GM18498 (cell line): ENCODE measurements at regions not wholly inside any gene's neighbourhood (a gene's known extent, or its start where the extent isn't known, plus 50 kb on each side); places are given as distances from the start of the nearest gene placed in this dataset.

Experiments
- ATAC-seq: cut with Tn5 transposase; IDR thresholded peaks from one replicate; pipeline ENCODE4 v1.9.1; 2021; ENCODE audit warnings: mild to moderate bottlenecking, moderate library complexity; ENCODE audit not compliant: unreplicated experiment

DNA sequence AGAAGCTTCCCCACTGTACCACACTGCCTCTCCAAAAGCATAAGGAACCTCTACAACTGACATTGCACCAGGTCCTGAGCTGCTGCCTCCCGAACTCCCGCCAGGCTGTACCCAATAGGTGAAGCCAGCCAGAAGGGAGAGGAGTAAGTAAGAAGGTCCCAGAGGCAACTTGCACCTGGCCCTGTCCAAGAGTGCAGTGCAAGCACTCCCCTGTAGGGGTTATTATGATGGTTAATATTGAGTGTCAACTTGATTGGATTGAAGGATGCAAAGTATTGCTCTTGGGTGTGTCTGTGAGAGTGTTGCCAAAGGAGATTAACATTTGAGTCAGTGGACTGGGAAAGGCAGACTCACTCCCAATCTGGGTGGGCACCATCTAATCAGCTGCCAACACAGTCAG, 879.3 kb upstream of the SLIT2 start:
- no peak for ATAC-seq

DNA sequence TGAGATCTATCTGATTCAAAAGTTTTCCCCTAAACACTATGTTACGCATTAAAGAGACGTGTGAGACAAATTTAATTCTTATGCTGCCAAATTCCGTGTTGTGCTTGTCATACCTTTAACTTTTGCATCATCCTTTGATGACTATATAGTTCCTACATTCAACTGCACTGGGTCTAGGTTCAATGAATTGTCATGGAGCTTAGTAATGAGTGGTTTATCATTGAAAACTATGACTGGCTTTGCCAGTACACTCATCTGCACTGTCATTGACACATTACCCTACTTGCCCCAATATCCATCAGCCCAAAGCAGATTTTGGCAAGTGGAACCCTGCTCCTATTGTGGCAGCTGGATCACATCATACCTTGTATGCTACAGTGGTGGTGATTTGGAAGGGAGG, 882.9 kb upstream of the SLIT2 start:
- ATAC-seq, result no peak

DNA sequence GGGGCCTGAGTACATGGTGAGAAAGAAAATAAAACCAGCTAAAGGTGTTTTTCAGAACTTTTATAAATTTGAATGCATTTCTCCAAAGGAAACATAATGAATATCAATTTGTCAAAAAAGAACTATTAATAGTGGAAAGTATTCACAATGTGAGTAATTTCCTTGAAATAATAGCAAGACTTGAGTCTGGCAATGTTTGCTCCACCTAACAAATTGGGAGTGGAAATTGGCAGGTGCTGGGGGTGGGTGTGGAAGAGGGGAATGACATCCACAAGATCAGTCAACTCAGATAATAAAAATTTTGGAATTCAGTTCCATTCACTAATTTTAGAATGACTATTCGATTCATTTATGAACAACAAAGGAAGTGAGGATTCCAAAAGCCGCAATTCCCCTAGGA, 884.8 kb upstream of the SLIT2 start:
- no peak for ATAC-seq

DNA sequence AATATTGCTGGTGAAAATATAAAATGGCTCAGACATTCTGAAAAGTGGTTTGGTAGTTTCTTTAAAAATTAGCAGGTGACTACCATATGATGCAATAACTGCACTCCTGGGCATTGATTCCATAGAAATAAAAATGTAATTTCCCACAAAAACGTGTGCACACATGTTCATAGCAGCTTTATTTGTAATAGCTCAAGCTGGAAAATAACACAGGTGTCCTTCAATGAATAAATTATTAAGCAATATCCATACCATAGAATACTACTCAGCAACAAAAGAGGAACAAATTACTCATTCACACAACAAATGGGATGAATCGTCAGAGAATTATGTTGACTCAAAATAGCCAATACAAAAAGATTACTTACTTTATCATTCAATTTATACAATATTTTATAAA, 893.7 kb upstream of the SLIT2 start:
- no peak for ATAC-seq

DNA sequence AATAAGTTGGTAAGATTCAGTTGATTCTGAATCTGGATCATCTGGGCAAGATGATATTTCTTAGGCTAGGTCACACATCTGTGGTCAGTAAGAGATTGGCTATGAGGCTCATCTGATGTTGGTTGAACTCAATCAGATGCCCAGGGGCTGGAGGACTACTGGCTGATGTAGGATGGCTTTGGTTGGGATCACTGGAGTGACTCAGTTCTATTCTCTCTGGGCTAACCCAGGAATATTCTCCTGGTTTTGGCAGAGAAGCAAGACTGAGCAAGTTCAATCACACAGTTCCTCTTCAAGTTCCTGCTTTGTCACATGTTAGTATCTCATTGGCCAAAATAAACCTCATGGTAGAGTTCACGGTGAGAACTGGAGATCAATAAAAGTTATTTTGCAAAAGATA, 902.3 kb upstream of the SLIT2 start:
- ATAC-seq, result no peak

DNA sequence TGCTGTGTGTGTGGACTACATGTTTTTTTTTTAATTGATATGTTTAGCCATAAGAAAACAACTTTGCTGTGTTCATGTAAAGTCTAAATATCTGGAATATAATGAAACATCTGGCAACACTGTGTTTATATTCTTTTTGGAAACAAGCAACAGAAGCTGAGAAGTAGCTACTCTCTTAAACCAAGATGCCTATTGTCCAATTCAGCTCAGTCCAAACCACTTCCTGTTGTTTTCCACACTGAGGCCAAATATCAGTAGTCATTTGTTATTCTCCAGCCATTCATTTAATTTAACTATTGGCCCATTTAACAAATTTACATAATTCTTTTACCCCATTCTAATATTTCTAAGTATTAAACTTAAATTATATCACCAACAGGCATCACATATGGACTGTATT, 903.0 kb upstream of the SLIT2 start:
- ATAC-seq, result no peak

DNA sequence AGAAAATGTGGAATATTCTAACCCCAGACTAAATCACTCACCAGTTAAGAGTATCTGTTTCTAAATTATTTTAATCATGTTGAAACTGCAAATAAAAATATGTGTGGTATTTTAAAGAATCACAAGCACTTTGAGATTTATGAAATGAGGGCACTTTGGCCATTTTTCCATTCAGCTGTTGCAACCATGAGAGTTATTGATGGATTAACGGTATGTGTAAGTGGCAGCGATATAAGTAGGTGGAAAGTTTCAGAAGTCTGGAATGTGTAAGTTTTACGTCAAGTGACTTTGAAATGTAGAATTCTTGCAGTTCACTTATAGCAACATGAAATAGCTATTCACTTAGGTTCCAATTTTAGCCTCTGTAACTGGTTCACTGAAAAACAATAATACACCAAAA, 905.1 kb upstream of the SLIT2 start:
- ATAC-seq, result no peak

DNA sequence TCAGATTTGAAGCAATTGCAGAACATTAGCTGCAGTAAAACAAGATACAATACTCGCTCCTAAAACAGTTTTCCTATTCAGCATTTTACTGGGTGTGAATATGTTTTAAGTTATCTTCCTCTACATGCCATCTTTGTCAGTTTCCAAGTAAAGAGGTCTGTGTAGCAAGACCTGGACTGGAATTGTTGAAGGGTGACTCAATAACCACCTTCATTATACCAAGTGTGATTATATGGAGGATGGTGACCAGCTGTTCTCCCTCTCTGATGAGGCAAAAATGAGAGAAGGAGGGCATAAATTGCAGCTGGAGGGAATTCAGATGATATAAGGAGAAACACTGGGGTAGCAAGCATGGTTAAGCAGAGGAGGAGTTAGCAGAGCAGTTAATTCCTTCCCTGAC, 922.1 kb upstream of the SLIT2 start:
- no peak for ATAC-seq

DNA sequence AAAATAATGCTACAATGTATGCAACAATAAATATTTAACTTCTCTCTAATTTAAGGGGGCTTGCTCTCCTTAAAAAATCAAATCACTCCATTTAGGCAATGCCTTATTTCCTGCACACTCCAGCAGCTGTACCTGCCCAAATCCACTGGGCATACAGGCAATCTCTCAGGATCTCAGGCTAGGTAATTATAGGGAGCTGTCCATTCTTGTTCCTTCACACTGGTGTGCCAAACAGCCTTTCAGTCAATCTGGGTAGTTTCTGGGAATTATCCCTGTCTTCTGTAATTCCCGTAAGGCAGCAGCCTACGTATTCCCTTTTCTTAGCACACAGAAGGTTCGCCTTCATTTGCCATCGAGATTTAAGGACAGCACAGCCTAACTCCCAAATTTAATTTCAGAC, 922.6 kb upstream of the SLIT2 start:
- no peak for ATAC-seq

DNA sequence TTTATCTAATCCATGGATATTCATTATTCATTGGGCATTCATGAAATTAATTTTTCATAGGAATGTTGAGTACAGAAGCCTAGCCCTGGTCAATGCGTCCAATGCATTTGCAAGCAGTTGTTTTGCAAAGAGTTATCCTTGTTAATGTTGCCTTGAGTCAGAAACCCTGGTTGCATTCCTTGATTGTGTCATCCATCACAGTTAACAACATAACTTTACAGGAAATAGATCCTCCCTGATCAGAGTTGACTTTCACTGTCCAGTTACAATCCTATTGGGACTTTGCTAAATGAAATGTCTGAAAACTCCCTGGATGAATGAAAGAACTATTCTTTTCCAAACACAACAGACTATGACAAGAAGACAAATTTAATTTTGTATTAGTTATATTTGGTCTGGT, 924.3 kb upstream of the SLIT2 start:
- no peak for ATAC-seq

DNA sequence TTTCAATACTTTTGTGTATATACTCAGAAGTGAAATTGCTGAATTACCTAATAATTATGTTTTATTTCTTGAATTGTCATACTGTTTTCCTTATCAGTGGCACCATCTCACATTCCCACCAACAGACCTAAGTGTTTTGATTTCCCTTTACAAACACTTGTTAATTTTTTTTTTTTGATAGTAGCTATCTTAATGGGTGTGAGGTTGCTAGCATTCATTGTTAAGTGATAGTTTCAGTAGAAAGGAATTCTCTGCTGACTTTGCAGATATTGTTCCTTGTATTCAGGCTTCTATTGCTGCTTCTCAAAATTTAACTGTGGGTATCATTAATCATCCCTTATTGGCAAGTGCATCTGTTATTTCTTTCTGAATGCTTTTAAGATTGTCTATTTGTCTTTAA, 927.5 kb upstream of the SLIT2 start:
- ATAC-seq, result no peak

DNA sequence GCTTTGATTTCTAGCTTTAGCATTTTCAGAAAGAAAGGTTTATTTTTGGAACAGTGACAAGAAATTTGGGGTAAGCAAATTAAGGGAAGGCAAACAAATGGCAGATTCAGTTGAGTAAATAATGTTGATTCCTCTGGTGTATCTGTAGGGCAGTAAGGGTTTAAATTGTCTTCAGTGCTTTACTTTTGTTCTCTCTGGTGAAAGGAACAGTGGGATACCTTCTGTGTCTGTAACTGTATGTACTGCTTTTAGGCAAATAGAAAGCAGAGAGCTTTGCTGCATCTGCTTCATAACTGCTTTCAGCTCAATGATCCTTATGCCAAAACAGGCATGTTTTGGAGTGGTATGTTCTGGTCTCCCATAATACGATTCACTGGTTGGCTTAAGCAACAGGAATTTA, 932.1 kb upstream of the SLIT2 start:
- ATAC-seq, result no peak

DNA sequence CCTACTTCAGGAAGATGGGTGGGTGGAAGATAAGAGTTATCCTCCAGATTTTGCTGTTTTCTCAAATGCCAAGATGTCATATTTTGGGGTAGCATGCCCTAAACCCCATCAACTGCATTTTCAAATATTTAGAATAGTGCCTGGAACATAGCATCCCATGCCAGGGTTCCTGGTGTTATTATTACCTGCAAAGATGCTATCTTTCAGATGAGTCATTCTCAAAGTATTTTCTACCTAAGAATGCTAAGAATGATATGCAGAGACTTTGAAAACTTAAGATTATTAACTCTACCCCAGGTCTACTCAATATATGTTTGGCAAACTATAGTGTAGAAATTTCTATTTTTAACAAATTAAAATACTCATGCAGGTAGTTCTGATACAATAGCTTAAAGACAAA, 934.3 kb upstream of the SLIT2 start:
- ATAC-seq, result no peak

DNA sequence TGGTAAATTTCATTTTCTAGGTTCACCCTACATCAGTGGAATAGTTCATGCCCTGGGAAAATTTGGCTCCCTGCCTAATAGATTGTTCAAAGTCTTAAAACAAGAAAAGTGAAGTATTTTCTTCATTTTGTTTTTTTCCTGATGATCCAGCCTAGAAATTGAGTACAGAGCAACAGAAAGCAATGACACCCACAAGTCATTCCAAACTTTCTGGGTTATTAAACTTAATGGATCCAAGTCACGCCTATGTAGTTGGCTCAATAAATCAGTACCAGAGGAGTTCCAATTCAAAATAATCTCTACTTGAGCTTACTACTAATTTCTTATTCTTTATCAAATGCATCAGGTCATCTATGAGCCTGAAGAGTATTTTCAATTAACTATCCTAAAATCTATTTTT, 937.6 kb upstream of the SLIT2 start:
- ATAC-seq, result no peak

DNA sequence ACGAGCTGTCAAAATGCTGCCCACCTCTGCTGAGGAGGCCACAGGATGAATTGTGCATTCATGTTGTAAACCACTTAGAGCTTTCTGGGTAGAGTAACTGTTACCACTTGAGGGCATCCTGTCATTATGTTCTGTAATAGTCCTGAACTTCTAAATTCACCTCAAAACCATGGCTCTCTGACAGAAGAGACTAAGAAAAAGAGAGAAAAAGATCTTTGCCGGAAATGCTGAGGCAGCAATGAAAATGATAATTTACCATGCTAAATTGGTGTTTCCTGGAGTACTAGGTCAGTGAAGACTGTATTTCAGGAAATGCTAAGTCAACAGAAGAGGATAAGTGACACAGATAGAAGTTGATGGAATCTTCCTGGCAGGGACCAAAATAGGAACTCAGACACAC, 942.3 kb upstream of the SLIT2 start:
- no peak for ATAC-seq

DNA sequence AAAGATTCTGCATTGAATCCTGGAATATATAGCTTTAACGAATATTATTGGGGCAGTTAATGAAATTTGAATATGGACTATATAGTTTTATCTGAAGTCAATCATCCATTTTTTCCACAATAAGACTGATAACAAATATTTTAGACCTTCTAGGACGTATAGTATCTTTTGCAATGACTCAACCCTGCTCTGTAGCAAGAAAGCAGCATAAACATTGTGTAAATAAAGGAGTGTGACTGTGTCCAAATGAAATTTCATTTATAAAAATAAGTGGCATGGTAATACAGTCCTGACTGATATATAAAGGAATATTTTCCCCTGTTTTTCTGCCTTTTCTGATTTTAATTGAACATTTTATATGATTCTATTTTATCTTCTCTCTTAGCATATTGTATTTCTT, 947.7 kb upstream of the SLIT2 start:
- no peak for ATAC-seq

DNA sequence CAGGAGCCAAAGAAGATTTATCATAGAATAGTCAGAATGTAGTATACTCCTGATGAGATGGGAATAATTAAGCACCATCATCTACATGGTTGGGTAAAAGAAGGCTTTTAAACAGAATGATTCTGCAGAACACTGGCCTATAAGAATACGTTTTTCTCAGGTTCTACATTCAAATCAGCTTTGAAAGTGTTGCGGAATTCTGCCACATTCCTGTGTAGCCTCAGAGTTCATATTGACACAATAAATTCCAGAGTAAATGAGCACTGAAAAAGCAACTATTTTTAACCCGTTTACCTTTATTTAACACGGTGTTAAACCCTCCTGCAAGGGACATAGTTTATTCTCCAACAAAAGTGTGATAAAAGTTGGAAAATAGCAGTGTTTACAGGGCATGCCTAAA, 950.2 kb upstream of the SLIT2 start:
- no peak for ATAC-seq

DNA sequence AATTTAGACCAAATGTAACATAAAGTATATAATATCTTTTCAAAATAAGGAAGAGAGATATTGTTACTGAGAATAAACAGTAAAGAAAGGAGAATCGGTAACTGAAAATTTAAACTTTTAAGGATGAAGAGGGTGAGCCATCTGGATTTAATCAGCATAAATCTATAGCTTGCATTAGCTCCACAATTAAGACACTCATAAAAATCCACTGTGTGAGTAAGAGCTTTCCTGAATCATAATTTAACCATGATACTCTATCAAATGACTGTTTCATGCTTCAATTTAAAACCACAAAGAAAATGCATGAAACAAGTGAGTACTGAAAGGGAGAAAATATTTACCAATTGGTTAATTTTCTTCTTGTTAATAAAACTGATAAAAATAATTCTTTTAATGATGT, 951.5 kb upstream of the SLIT2 start:
- no peak for ATAC-seq

DNA sequence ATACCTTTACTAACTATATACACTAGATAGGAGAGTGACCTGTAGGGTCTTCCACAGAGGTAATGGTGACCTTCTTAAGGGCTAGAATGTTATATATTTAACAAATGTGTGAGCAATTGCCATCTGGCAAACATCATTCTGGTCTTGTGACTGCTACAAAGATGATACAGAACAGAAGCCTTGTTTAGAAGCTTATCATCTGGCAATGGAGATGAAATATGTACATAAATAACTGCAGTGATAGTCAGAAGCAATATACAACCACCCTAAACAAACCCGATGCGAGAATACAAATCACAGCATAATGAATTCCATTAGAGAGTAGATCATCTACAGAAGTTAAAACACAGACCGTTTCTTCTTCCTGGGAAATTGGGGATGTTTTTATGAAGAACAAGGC, 952.7 kb upstream of the SLIT2 start:
- ATAC-seq, result no peak

DNA sequence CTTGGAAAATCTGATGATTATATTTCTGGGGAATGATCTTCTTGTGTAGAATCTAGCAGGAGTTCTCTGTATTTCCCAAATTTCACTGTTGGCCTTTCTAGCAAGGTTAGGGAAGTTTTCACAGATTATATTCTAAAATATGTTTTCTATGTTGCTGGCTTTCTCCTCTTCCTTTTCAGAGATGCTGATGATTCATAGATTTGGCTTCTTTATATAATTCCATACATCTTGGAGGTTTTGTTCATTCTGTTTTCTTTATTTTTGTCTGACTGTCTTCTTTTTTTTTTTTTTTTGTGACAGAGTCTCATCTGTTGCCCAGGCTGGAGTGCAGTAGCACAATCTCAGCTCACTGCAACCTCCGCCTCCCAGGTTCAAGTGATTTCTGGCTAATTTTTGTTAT, 957.9 kb upstream of the SLIT2 start:
- no peak for ATAC-seq

DNA sequence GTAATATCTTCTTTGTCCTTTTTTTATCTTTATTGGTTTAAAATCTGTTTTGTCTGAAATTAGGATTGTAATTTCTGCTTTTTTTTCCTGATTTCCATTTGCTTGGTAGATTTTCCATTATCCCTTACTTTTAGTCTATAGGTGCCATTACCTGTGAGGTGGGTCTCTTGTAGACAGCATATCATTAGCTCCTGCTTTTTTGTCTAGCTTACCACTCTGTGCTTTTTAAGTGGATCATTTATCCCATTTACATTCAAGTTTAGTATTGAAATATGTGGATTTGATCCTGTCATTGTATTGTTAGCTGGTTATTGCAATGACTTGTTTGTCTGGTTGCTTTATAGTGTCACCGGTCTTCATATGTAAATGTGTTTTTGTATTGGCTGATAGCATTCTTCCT, 958.6 kb upstream of the SLIT2 start:
- no peak for ATAC-seq

DNA sequence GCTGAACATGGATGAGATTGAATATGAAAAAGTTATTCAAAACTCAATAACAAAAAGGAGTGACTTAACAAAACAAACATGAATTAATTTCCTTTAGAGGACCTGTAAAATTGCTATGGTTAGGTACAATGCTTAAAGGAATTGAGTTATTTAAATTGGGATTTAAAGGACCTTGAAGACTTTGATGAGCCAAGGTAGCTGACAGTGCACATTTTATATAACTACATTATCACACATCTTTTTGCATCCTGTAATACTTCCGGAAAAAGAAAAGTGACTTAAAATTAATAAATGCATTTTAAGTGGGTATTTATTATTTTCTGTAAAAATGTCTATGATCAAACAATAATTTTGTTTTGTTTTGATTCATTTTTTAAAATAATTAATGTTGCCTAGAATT, 964.8 kb upstream of the SLIT2 start:
- no peak for ATAC-seq

DNA sequence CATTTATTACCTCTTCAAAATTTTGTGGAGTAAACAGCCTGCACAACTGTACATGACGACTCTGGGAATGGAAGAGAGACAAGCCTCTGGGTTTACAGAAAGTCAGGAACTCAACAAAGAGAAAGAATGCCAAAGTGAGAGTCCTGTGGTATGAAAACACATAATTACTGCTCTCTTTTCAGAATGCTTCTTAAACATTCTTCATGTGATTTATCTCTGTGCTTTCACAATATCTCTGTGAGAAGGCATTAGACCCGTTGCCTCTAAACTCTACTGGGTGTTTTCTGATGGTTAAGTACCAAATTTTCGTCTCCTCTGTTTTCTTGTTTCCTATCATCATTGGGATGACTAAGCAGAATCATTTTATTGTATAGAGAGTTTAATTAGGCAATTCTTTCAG, 966.6 kb upstream of the SLIT2 start:
- no peak for ATAC-seq

DNA sequence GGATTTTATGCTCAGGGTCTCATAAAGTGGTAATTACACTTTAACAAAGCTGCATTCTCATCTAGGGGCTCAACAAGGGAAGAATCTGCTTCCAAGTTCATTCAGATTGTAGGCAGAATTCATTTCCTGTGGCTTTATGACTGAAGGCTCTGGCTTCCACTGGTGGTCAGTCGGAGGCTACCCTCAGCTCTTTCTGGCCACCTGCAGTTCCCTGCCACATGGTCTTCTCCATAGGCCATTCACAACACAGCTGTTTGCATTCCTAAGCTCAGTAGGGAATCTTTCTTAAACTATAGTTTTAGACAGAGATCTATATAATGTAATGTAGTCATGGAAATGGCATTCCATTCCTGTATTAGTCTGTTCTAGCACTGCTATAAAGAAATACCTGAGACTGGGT, 973.0 kb upstream of the SLIT2 start:
- no peak for ATAC-seq
